ENCODE measurements at regions not wholly inside any gene's neighbourhood (a gene's known extent, or its start where the extent isn't known, plus 50 kb on each side); places are given as distances from the start of the nearest gene placed in this dataset.

- Histone ChIP-seq H2BK20ac (ENCODE audit: low read depth, low read length, poor library complexity, severe bottlenecking) (no peak overlapping the region), H4K5ac (ENCODE audit: insufficient read length, low read depth, low read length) (no peak overlapping the region), H3K4ac (ENCODE audit: low read depth, low read length) (no peak overlapping the region), H3K23me2 (ENCODE audit: insufficient read length, low read depth, low read length, poor library complexity, severe bottlenecking) (no peaks in the 10 kb centered on the region), H3K9me3 (ENCODE audit: control insufficient read depth, low read depth, low read length) (no peaks in the 10 kb centered on the region), H3K27ac (ENCODE audit: insufficient read length, low read depth, low read length) (no peak overlapping the region), H3T11ph (ENCODE audit: low read length) (no peak overlapping the region), H4K8ac (replicated peaks; ENCODE audit: insufficient read length, low read depth, low read length) (no peak overlapping the region), H2BK5ac (ENCODE audit: insufficient read length, low read length) (no peak overlapping the region), H3K18ac (ENCODE audit: insufficient read length, low read depth, low read length) (no peak overlapping the region), H3K56ac (ENCODE audit: insufficient read length, low read depth, low read length) (no peak overlapping the region), H2BK15ac (ENCODE audit: low read depth, low read length) (no peak overlapping the region), H4K20me1 (ENCODE audit: control insufficient read depth, insufficient read depth, insufficient read length) (no peaks in the 10 kb centered on the region), H4K91ac (ENCODE audit: insufficient read length, low read depth, low read length) (no peak overlapping the region), H3K14ac (ENCODE audit: insufficient read depth, low read length) (no peak overlapping the region), H3K79me2 (ENCODE audit: insufficient read depth, low read length) (no peaks in the 10 kb centered on the region), H2AK5ac (ENCODE audit: insufficient read length, low read length) (no peak overlapping the region), H2BK120ac (ENCODE audit: low read depth, low read length, poor library complexity, severe bottlenecking) (no peak overlapping the region), H3K4me2 (ENCODE audit: insufficient read depth, insufficient read length, low read length) (no peak overlapping the region), H3K79me1 (ENCODE audit: insufficient read depth, low read depth, low read length, poor library complexity, severe bottlenecking) (no peaks in the 10 kb centered on the region), H3K23ac (ENCODE audit: insufficient read length, low read depth, low read length) (no peak overlapping the region), H3K27me3 (ENCODE audit: insufficient read depth, low read length) (no peaks in the 10 kb centered on the region; the same call in 1 of the 2 replicates), H3K9ac (ENCODE audit: extremely low read depth, insufficient read length, low read length) (no peak overlapping the region), H2AFZ (ENCODE audit: low read length) (no peak overlapping the region), H2BK12ac (ENCODE audit: insufficient read length, low read depth, low read length) (no peak overlapping the region), H3K4me1 (ENCODE audit: insufficient read depth, low read length) (no peaks in the 10 kb centered on the region)
- no peak overlapping the region for H3K27ac Mint-ChIP-seq
- no CpG with 5 or more reads among the region's 4 CpGs for WGBS (ENCODE audit: extremely low coverage, insufficient read length, low lambda C conversion rate)
- no peak for DNase-seq
- TF ChIP-seq CTCF (conservative IDR thresholded peaks at IDR 0.05) = no peak
- H3K36me3 Mint-ChIP-seq (ENCODE audit: insufficient read depth in 1 of 3, low read depth in 3 of 3) = peaks cover 0 to 18% (median 0%) of the 10 kb centered on the region in 3 experiments; a peak in 3 of 7 replicates
- no peak overlapping the region for H3K4me3 Mint-ChIP-seq
- H3K27me3 Mint-ChIP-seq (ENCODE audit: low read depth) = no peaks in the 10 kb centered on the region
- peaks cover 12% of the 10 kb centered on the region in 2 experiments; a peak in 3 of 5 replicates for H3K9me3 Mint-ChIP-seq
- no peaks in the 10 kb centered on the region; a peak in 1 of 4 replicates for H3K4me1 Mint-ChIP-seq
Measured at GRCh38 chr2:66815886-66816285, 381.0 kb downstream of the MEIS1 start.

All from H9 (cell line).